Transverse colon (tissue), 4 donors: ENCODE measurements at regions not wholly inside any gene's neighbourhood (a gene's known extent, or its start where the extent isn't known, plus 50 kb on each side); places are given as distances from the start of the nearest gene placed in this dataset.

Source experiments
- DNase-seq: peaks from one replicate; pipeline ENCODE4 v3.0.0-alpha.2; 2019
- H3K27ac ChIP-seq, 4 donors: fragments of 200-600 bp; sonication (generic); 2 replicates each; pipeline ENCODE4 v1.5.1; 2016 to 2018; ENCODE audit warnings: inconsistent platforms in 4 of 4
- H3K27me3 ChIP-seq: fragments of 200-600 bp; sonication (generic); 2 replicates; pipeline ENCODE4 v1.5.1; 2017; ENCODE audit warnings: inconsistent platforms
- H3K36me3 ChIP-seq, 4 donors: fragments of 200-600 bp; sonication (generic); 2 replicates each; pipeline ENCODE4 v1.5.1; 2017 to 2019; ENCODE audit warnings: inconsistent platforms in 4 of 4
- H3K4me1 ChIP-seq, 4 donors: fragments of 200-600 bp; sonication (generic); 2 replicates each; pipeline ENCODE4 v1.5.1; 2017 to 2020; ENCODE audit warnings: inconsistent platforms in 4 of 4
- H3K4me3 ChIP-seq, 4 donors: fragments of 200-600 bp; sonication (generic); 1 replicate in 1 of 4; 2 replicates in 3 of 4; pipeline versions ENCODE4 v1.5.1 to v1.6.1; 2017 to 2019; ENCODE audit warnings: inconsistent platforms in 4 of 4
- H3K9me3 ChIP-seq, 2 donors: fragments of 200-600 bp; sonication (generic); 2 replicates each; pipeline ENCODE4 v1.5.1; 2017 to 2019; ENCODE audit warnings: inconsistent platforms in 2 of 2
- CTCF ChIP-seq, 5 experiments: fragments of 200-600 bp in 3 of 5; fragments of 450-650 bp in 2 of 5; sonication (generic) in 3 of 5; IDR thresholded peaks; 1 replicate in 2 of 5; 2 replicates in 3 of 5; pipeline ENCODE4 v1.5.1; 2016 to 2017; ENCODE audit warnings: antibody characterized with exemption in 5 of 5, inconsistent platforms in 3 of 5, mild to moderate bottlenecking in 2 of 5, moderate library complexity in 1 of 5
- EP300 ChIP-seq: sonication (generic); formaldehyde crosslinking; IDR thresholded peaks from one replicate; pipeline ENCODE4 v1.6.1; 2017; ENCODE audit warnings: antibody characterized with exemption, low read depth
- POLR2A ChIP-seq: fragments of 450-650 bp; IDR thresholded peaks from one replicate; pipeline ENCODE4 v1.6.1; 2016; ENCODE audit warnings: antibody characterized with exemption, mild to moderate bottlenecking, moderate library complexity
- POLR2AphosphoS5 ChIP-seq, 3 donors: sonication (generic); formaldehyde crosslinking; IDR thresholded peaks; one replicate each; pipeline ENCODE4 v1.6.1; 2016; ENCODE audit warnings: antibody characterized with exemption in 3 of 3
- WGBS, 2 donors: methylation state at CpG; one replicate each; pipeline ENCODE4 v1.1.5; 2018; ENCODE audit warnings: low coverage in 1 of 2; 5-methylcytosine and 5-hydroxymethylcytosine counted together
- in situ Hi-C, 4 donors: fragments of 200-750 bp; cut with MboI; loops; one replicate each; pipeline versions ENCODE4 v1.15.0 to v1.15.1; 2017; ENCODE audit warnings: low sequenced_read_pairs in 3 of 4, low pct_ligation_motif_present in 1 of 4, low pct_unique_long_range_greater_than_20kb in 1 of 4
- intact Hi-C: fragments of 100-400 bp; cut with DNase I; formaldehyde crosslinking; loops from one replicate; pipeline ENCODE4 v1.15.1; 2023; ENCODE audit warnings: low total_unique reads

- TF ChIP-seq CTCF (IDR thresholded peaks at IDR 0.05), result no peak
- no peak for TF ChIP-seq EP300
- TF ChIP-seq POLR2A, result no peak
- TF ChIP-seq POLR2AphosphoS5 (IDR thresholded peaks at IDR 0.05), result no peak
- H3K27ac ChIP-seq, result no peak overlapping the region
- H3K9me3 ChIP-seq, result no peaks in the 10 kb centered on the region
- intact Hi-C loops (loop anchor here (10.0 kb wide), 1 partner anchor 1610 kb away; no protein-coding TSS in a partner anchor), in situ Hi-C loops (no loop called here)
- H3K4me1 ChIP-seq, result peaks cover 0 to 5% (median 0%) of the 10 kb centered on the region in 4 donors
- H3K27me3 ChIP-seq, result no peaks in the 10 kb centered on the region
- no peak for DNase-seq
- 92 to 94% methylated on average over 1 of the region's 1 CpG for WGBS, 2 donors
- H3K4me3 ChIP-seq, result no peak overlapping the region
- peaks cover 0 to 14% (median 5%) of the 10 kb centered on the region in 4 donors for H3K36me3 ChIP-seq
Observed at GRCh38 chr1:77625250-77625649, 57.2 kb downstream of the ZZZ3 start.

- no peak for DNase-seq
- H3K36me3 ChIP-seq, result peaks cover 0 to 14% (median 5%) of the 10 kb centered on the region in 4 donors
- H3K27ac ChIP-seq, result no peak overlapping the region
- intact Hi-C loops (loop anchor here (10.0 kb wide), 1 partner anchor 1611 kb away; no protein-coding TSS in a partner anchor), in situ Hi-C loops (no loop called here)
- TF ChIP-seq POLR2AphosphoS5 (IDR thresholded peaks at IDR 0.05) (no peak), POLR2A (no peak)
- H3K4me3 ChIP-seq, result no peak overlapping the region
- no peaks in the 10 kb centered on the region for H3K27me3 ChIP-seq
- H3K4me1 ChIP-seq, result peaks cover 0 to 9% (median 0%) of the 10 kb centered on the region in 4 donors
- no peaks in the 10 kb centered on the region for H3K9me3 ChIP-seq
Observed at GRCh38 chr1:77624102-77624501, 58.4 kb downstream of the ZZZ3 start.

- intact Hi-C loops (loop anchor here (10.0 kb wide), 1 partner anchor 1612 kb away; no protein-coding TSS in a partner anchor), in situ Hi-C loops (no loop called here)
- Histone ChIP-seq H3K4me3 (no peak overlapping the region), H3K36me3 (peaks cover 0 to 14% (median 5%) of the 10 kb centered on the region in 4 donors), H3K4me1 (peaks cover 0 to 9% (median 0%) of the 10 kb centered on the region in 4 donors), H3K9me3 (no peaks in the 10 kb centered on the region), H3K27me3 (no peaks in the 10 kb centered on the region), H3K27ac (no peak overlapping the region)
- 51 to 78% methylated on average over 2 of the region's 2 CpGs for WGBS, 2 donors
- TF ChIP-seq EP300, result no peak
- TF ChIP-seq POLR2A, result no peak
- TF ChIP-seq CTCF (IDR thresholded peaks at IDR 0.05), result no peak
- TF ChIP-seq POLR2AphosphoS5 (IDR thresholded peaks at IDR 0.05), result no peak
- no peak for DNase-seq
Observed at GRCh38 chr1:77623066-77623465, 59.4 kb downstream of the ZZZ3 start.

- Histone ChIP-seq H3K27me3 (no peaks in the 10 kb centered on the region), H3K27ac (no peak overlapping the region), H3K9me3 (no peaks in the 10 kb centered on the region), H3K4me1 (peaks cover 0 to 9% (median 0%) of the 10 kb centered on the region in 4 donors), H3K4me3 (no peak overlapping the region), H3K36me3 (peaks cover 0 to 8% (median under 1%) of the 10 kb centered on the region in 4 donors)
- in situ Hi-C loops (no loop called here), intact Hi-C loops (loop anchor here (10.0 kb wide), 1 partner anchor 1615 kb away; no protein-coding TSS in a partner anchor)
- TF ChIP-seq EP300, result no peak
- no peak for TF ChIP-seq POLR2A
- TF ChIP-seq CTCF (IDR thresholded peaks at IDR 0.05), result no peak
- no peak for TF ChIP-seq POLR2AphosphoS5 (IDR thresholded peaks at IDR 0.05)
- no peak for DNase-seq
- 58 to 67% methylated on average over 3 of the region's 3 CpGs for WGBS, 2 donors
Observed at GRCh38 chr1:77620273-77620672, 62.2 kb downstream of the ZZZ3 start.

- Histone ChIP-seq H3K27me3 (no peaks in the 10 kb centered on the region), H3K27ac (no peak overlapping the region), H3K4me1 (no peaks in the 10 kb centered on the region), H3K9me3 (peaks cover 7 to 14% of the 10 kb centered on the region in 2 donors), H3K36me3 (peaks cover 0 to 6% (median under 1%) of the 10 kb centered on the region in 4 donors), H3K4me3 (no peak overlapping the region)
- no peak for TF ChIP-seq EP300
- no peak for TF ChIP-seq POLR2A
- TF ChIP-seq POLR2AphosphoS5 (IDR thresholded peaks at IDR 0.05), result no peak
- no peak for TF ChIP-seq CTCF (IDR thresholded peaks at IDR 0.05)
- intact Hi-C loops, result no loop called here
- in situ Hi-C loops, result no loop called here
- no peak for DNase-seq
- WGBS, 2 donors, result 95 to 97% methylated on average over 4 of the region's 4 CpGs
Observed at GRCh38 chr1:77614037-77614436, 68.4 kb downstream of the ZZZ3 start.
